ENCODE measurements at regions not wholly inside any gene's neighbourhood (a gene's known extent, or its start where the extent isn't known, plus 50 kb on each side); places are given as distances from the start of the nearest gene placed in this dataset.

GRCh38 chr17:79393358-79394052 is 217.3 kb downstream of the RBFOX3 start:
- DNase-seq, result peak; percentile 77

- DNase-seq, result no peak
Observed at GRCh38 chr17:79392598-79392997, 218.3 kb downstream of the RBFOX3 start.

- DNase-seq, result peak; percentile 76
Observed at GRCh38 chr17:79391376-79392233, 219.2 kb downstream of the RBFOX3 start.

- no peak for DNase-seq
Observed at GRCh38 chr17:79389896-79390295, 221.0 kb downstream of the RBFOX3 start.

- peak; percentile 57 for DNase-seq
Observed at GRCh38 chr17:79388556-79389295, 222.1 kb downstream of the RBFOX3 start.

- no peak for DNase-seq
Observed at GRCh38 chr17:79387783-79388182, 223.1 kb downstream of the RBFOX3 start.

- no peak for DNase-seq
Observed at GRCh38 chr17:79385962-79386563, 224.8 kb downstream of the RBFOX3 start.

- DNase-seq, result no peak
Observed at GRCh38 chr17:79382313-79382712, 228.5 kb downstream of the RBFOX3 start.

GRCh38 chr17:79379700-79380445 is 231.0 kb downstream of the RBFOX3 start:
- DNase-seq, result no peak

- no peak for DNase-seq
Observed at GRCh38 chr17:79377230-79377786, 233.5 kb downstream of the RBFOX3 start.

GRCh38 chr17:79374807-79375206 is 236.0 kb downstream of the RBFOX3 start:
- no peak for DNase-seq

GRCh38 chr17:79374087-79374689 is 236.7 kb downstream of the RBFOX3 start:
- DNase-seq, result no peak

- DNase-seq, result no peak
Observed at GRCh38 chr17:79372470-79373238, 238.2 kb downstream of the RBFOX3 start.

GRCh38 chr17:79371984-79372383 is 238.9 kb downstream of the RBFOX3 start:
- DNase-seq, result no peak

- no peak for DNase-seq
Observed at GRCh38 chr17:79370594-79370993, 240.3 kb downstream of the RBFOX3 start.

GRCh38 chr17:79370126-79370525 is 240.7 kb downstream of the RBFOX3 start:
- no peak for DNase-seq

GRCh38 chr17:79369532-79369931 is 241.3 kb downstream of the RBFOX3 start:
- no peak for DNase-seq

GRCh38 chr17:79369001-79369400 is 241.8 kb downstream of the RBFOX3 start:
- no peak for DNase-seq

GRCh38 chr17:79368521-79368920 is 242.3 kb downstream of the RBFOX3 start:
- DNase-seq, result no peak

GRCh38 chr17:79366988-79367571 is 243.8 kb downstream of the RBFOX3 start:
- no peak for DNase-seq
